Breast epithelium (tissue), 4 donors: ENCODE measurements at regions not wholly inside any gene's neighbourhood (a gene's known extent, or its start where the extent isn't known, plus 50 kb on each side); places are given as distances from the start of the nearest gene placed in this dataset.

Experiments
- DNase-seq, 2 donors: peaks; one replicate each; pipeline ENCODE4 v3.0.0-alpha.2; 2019; ENCODE audit warnings: low spot score in 2 of 2
- H3K27ac ChIP-seq, 2 donors: fragments of 200-600 bp; sonication (generic) in 1 of 2; one replicate each; pipeline ENCODE4 v1.5.1; 2016 to 2019; ENCODE audit warnings: mild to moderate bottlenecking in 1 of 2
- H3K27me3 ChIP-seq, 2 donors: fragments of 200-600 bp; sonication (generic) in 1 of 2; one replicate each; pipeline versions ENCODE4 v1.5.1 to v1.6.0; 2017 to 2019; ENCODE audit warnings: control low read depth in 1 of 2, mild to moderate bottlenecking in 1 of 2
- H3K36me3 ChIP-seq: fragments of 200-600 bp; one replicate; pipeline ENCODE4 v1.5.1; 2019
- H3K4me1 ChIP-seq, 2 donors: fragments of 200-600 bp; sonication (generic); one replicate each; pipeline ENCODE4 v1.5.1; 2016 to 2019; ENCODE audit warnings: control low read depth in 1 of 2
- H3K4me3 ChIP-seq, 3 donors: fragments of 200-600 bp; sonication (generic); 1 replicate in 2 of 3; 2 replicates in 1 of 3; pipeline ENCODE4 v1.5.1; 2016 to 2019; ENCODE audit warnings: mild to moderate bottlenecking in 3 of 3, moderate library complexity in 2 of 3
- H3K9me3 ChIP-seq, 2 donors: fragments of 200-600 bp; sonication (generic) in 1 of 2; one replicate each; pipeline ENCODE4 v1.5.1; 2016 to 2019; ENCODE audit warnings: control low read depth in 1 of 2
- CTCF ChIP-seq, 3 donors: fragments of 450-650 bp; IDR thresholded peaks; one replicate each; pipeline ENCODE4 v1.5.1; 2016 to 2017; ENCODE audit warnings: antibody characterized with exemption in 3 of 3, mild to moderate bottlenecking in 3 of 3, moderate library complexity in 3 of 3
- POLR2A ChIP-seq: fragments of 450-650 bp; IDR thresholded peaks from one replicate; pipeline ENCODE4 v1.6.1; 2016; ENCODE audit warnings: antibody characterized with exemption, mild to moderate bottlenecking, moderate library complexity
- POLR2AphosphoS5 ChIP-seq, 3 donors: sonication (generic); formaldehyde crosslinking; IDR thresholded peaks; one replicate each; pipeline ENCODE4 v1.6.1; 2017; ENCODE audit warnings: antibody characterized with exemption in 3 of 3
- intact Hi-C: fragments of 100-400 bp; cut with DNase I; formaldehyde crosslinking; loops from one replicate; pipeline ENCODE4 v1.15.1; 2023; ENCODE audit warnings: low total_unique reads

GRCh38 chr2:6770006-6770405 is 95.7 kb downstream of the CMPK2 start:
- TF ChIP-seq CTCF (IDR thresholded peaks at IDR 0.05) = no peak
- no peak for TF ChIP-seq POLR2AphosphoS5 (IDR thresholded peaks at IDR 0.05)
- no peak for TF ChIP-seq POLR2A
- H3K27ac ChIP-seq = no peak overlapping the region
- H3K36me3 ChIP-seq = no peaks in the 10 kb centered on the region
- peaks cover 0 to 34% of the 10 kb centered on the region in 2 donors for H3K27me3 ChIP-seq
- no peak for DNase-seq
- H3K4me1 ChIP-seq = no peaks in the 10 kb centered on the region
- intact Hi-C loops = no loop called here
- H3K9me3 ChIP-seq = no peaks in the 10 kb centered on the region
- H3K4me3 ChIP-seq = no peak overlapping the region

- TF ChIP-seq CTCF (IDR thresholded peaks at IDR 0.05) (no peak), POLR2A (no peak), POLR2AphosphoS5 (IDR thresholded peaks at IDR 0.05) (no peak)
- H3K36me3 ChIP-seq = no peaks in the 10 kb centered on the region
- H3K4me3 ChIP-seq = no peak overlapping the region
- H3K27ac ChIP-seq = no peak overlapping the region
- intact Hi-C loops = no loop called here
- H3K9me3 ChIP-seq = no peaks in the 10 kb centered on the region
- no peaks in the 10 kb centered on the region for H3K4me1 ChIP-seq
- DNase-seq = no peak
- H3K27me3 ChIP-seq = peaks cover 0 to 34% of the 10 kb centered on the region in 2 donors
Observed at GRCh38 chr2:6771634-6772611, 93.8 kb downstream of the CMPK2 start.

GRCh38 chr2:6773007-6773693 is 92.6 kb downstream of the CMPK2 start:
- Histone ChIP-seq H3K4me1 (no peaks in the 10 kb centered on the region), H3K27ac (no peak overlapping the region), H3K4me3 (peak overlapping the region in 1 of 3 donors; percentile 19), H3K36me3 (no peaks in the 10 kb centered on the region), H3K9me3 (no peaks in the 10 kb centered on the region), H3K27me3 (peaks cover 0 to 34% of the 10 kb centered on the region in 2 donors)
- peak; percentile 19 to 78 (median 72) for TF ChIP-seq CTCF (IDR thresholded peaks at IDR 0.05)
- no peak for TF ChIP-seq POLR2A
- no peak for TF ChIP-seq POLR2AphosphoS5 (IDR thresholded peaks at IDR 0.05)
- DNase-seq = peak in 1 of 2 donors; percentile 64
- intact Hi-C loops = no loop called here

- no peak for TF ChIP-seq POLR2AphosphoS5 (IDR thresholded peaks at IDR 0.05)
- no peak for TF ChIP-seq POLR2A
- no peak for TF ChIP-seq CTCF (IDR thresholded peaks at IDR 0.05)
- Histone ChIP-seq H3K4me3 (no peak overlapping the region), H3K27me3 (peaks cover 0 to 34% of the 10 kb centered on the region in 2 donors), H3K4me1 (no peaks in the 10 kb centered on the region), H3K36me3 (no peaks in the 10 kb centered on the region), H3K27ac (no peak overlapping the region), H3K9me3 (no peaks in the 10 kb centered on the region)
- intact Hi-C loops = no loop called here
- no peak for DNase-seq
Observed at GRCh38 chr2:6773694-6774044, 92.0 kb downstream of the CMPK2 start.

GRCh38 chr2:6776125-6776524 is 89.6 kb downstream of the CMPK2 start:
- intact Hi-C loops = loop anchor here (5.0 kb wide), 1 partner anchor 334 kb away; no protein-coding TSS in a partner anchor
- Histone ChIP-seq H3K27ac (no peak overlapping the region), H3K4me1 (no peaks in the 10 kb centered on the region), H3K4me3 (no peak overlapping the region), H3K27me3 (peaks cover 0 to 27% of the 10 kb centered on the region in 2 donors), H3K9me3 (no peaks in the 10 kb centered on the region), H3K36me3 (no peaks in the 10 kb centered on the region)
- TF ChIP-seq CTCF (IDR thresholded peaks at IDR 0.05) (no peak), POLR2AphosphoS5 (IDR thresholded peaks at IDR 0.05) (no peak), POLR2A (no peak)
- DNase-seq = no peak
